Gastroesophageal sphincter (tissue), 4 donors: ENCODE measurements at regions not wholly inside any gene's neighbourhood (a gene's known extent, or its start where the extent isn't known, plus 50 kb on each side); places are given as distances from the start of the nearest gene placed in this dataset.

Source experiments
- ATAC-seq: fragments of 150-250 bp; one replicate; pipeline ENCODE4 v1.9.1; 2016; ENCODE audit warnings: mild to moderate bottlenecking, moderate library complexity
- H3K27ac ChIP-seq, 4 donors: fragments of 200-600 bp; sonication (generic) in 3 of 4; 1 replicate in 3 of 4; 2 replicates in 1 of 4; pipeline ENCODE4 v1.5.1; 2016 to 2019
- H3K27me3 ChIP-seq: fragments of 200-600 bp; sonication (generic); one replicate; pipeline ENCODE4 v1.5.1; 2019
- H3K36me3 ChIP-seq, 2 donors: fragments of 200-600 bp; sonication (generic); one replicate each; pipeline ENCODE4 v1.5.1; 2019; ENCODE audit warnings: control low read depth in 1 of 2
- H3K4me1 ChIP-seq, 3 donors: fragments of 200-600 bp; sonication (generic); 1 replicate in 2 of 3; 2 replicates in 1 of 3; pipeline ENCODE4 v1.5.1; 2016 to 2019; ENCODE audit warnings: control low read depth in 2 of 3
- H3K4me3 ChIP-seq, 2 donors: fragments of 200-600 bp; sonication (generic); one replicate each; pipeline ENCODE4 v1.5.1; 2019; ENCODE audit warnings: mild to moderate bottlenecking in 1 of 2, moderate library complexity in 1 of 2
- H3K9me3 ChIP-seq, 3 donors: fragments of 200-600 bp; sonication (generic); one replicate each; pipeline ENCODE4 v1.5.1; 2017 to 2019; ENCODE audit warnings: control low read depth in 2 of 3
- CTCF ChIP-seq, 4 experiments: fragments of 200-600 bp in 2 of 4; fragments of 450-650 bp in 2 of 4; sonication (generic) in 1 of 4; IDR thresholded peaks; one replicate each; pipeline ENCODE4 v1.5.1; 2017 to 2019; ENCODE audit warnings: antibody characterized with exemption in 4 of 4, mild to moderate bottlenecking in 2 of 4, moderate library complexity in 2 of 4
- EP300 ChIP-seq: sonication (generic); formaldehyde crosslinking; IDR thresholded peaks from one replicate; pipeline ENCODE4 v1.6.1; 2017; ENCODE audit warnings: antibody characterized with exemption, mild to moderate bottlenecking
- POLR2A ChIP-seq, 2 donors: fragments of 450-650 bp; IDR thresholded peaks; one replicate each; pipeline ENCODE4 v1.6.1; 2017; ENCODE audit warnings: antibody characterized with exemption in 2 of 2, mild to moderate bottlenecking in 2 of 2, moderate library complexity in 1 of 2
- POLR2AphosphoS5 ChIP-seq: sonication (generic); formaldehyde crosslinking; IDR thresholded peaks from one replicate; pipeline ENCODE4 v1.6.1; 2017; ENCODE audit warnings: antibody characterized with exemption
- WGBS, 2 donors: methylation state at CpG; one replicate each; pipeline ENCODE4 v1.1.5; 2018; ENCODE audit warnings: low coverage in 1 of 2; 5-methylcytosine and 5-hydroxymethylcytosine counted together

- Histone ChIP-seq H3K27me3 (no peaks in the 10 kb centered on the region), H3K4me3 (no peak overlapping the region), H3K9me3 (no peaks in the 10 kb centered on the region), H3K36me3 (no peaks in the 10 kb centered on the region), H3K27ac (no peak overlapping the region), H3K4me1 (no peaks in the 10 kb centered on the region)
- no peak for TF ChIP-seq POLR2A (IDR thresholded peaks at IDR 0.05)
- no peak for TF ChIP-seq POLR2AphosphoS5
- TF ChIP-seq EP300: no peak
- no peak for TF ChIP-seq CTCF (IDR thresholded peaks at IDR 0.05)
- no peak for ATAC-seq
- WGBS, 2 donors: 22 to 40% methylated on average over 1 of the region's 1 CpG
Measured at GRCh38 chr4:180634306-180634705, 1608.9 kb upstream of the TENM3 start.

- Histone ChIP-seq H3K27me3 (no peaks in the 10 kb centered on the region), H3K9me3 (no peaks in the 10 kb centered on the region), H3K4me3 (no peak overlapping the region), H3K4me1 (no peaks in the 10 kb centered on the region), H3K36me3 (no peaks in the 10 kb centered on the region), H3K27ac (no peak overlapping the region)
- TF ChIP-seq CTCF (IDR thresholded peaks at IDR 0.05) (no peak), POLR2A (IDR thresholded peaks at IDR 0.05) (no peak), EP300 (no peak), POLR2AphosphoS5 (no peak)
- no peak for ATAC-seq
- 89% methylated on average over 3 of the region's 8 CpGs; no CpG with 5 or more reads in 1 of the 2 donors for WGBS, 2 donors
Measured at GRCh38 chr4:180635281-180635680, 1607.9 kb upstream of the TENM3 start.

- no peaks in the 10 kb centered on the region for H3K4me1 ChIP-seq
- no peaks in the 10 kb centered on the region for H3K36me3 ChIP-seq
- H3K9me3 ChIP-seq: no peaks in the 10 kb centered on the region
- no peak for ATAC-seq
- H3K27ac ChIP-seq: no peak overlapping the region
- 46 to 47% methylated on average over 4 of the region's 4 CpGs for WGBS, 2 donors
- TF ChIP-seq EP300 (no peak), CTCF (IDR thresholded peaks at IDR 0.05) (no peak), POLR2AphosphoS5 (no peak), POLR2A (IDR thresholded peaks at IDR 0.05) (no peak)
- no peak overlapping the region for H3K4me3 ChIP-seq
- H3K27me3 ChIP-seq: no peaks in the 10 kb centered on the region
Measured at GRCh38 chr4:180636696-180637404, 1606.4 kb upstream of the TENM3 start.

- no peak for ATAC-seq
- WGBS, 2 donors: 68 to 95% methylated on average over 4 of the region's 5 CpGs
- TF ChIP-seq POLR2AphosphoS5: no peak
- no peak for TF ChIP-seq POLR2A (IDR thresholded peaks at IDR 0.05)
Measured at GRCh38 chr4:180637616-180638015, 1605.6 kb upstream of the TENM3 start.

GRCh38 chr4:180640193-180640592, 1603.0 kb upstream of the TENM3 start:
- ATAC-seq: no peak
- Histone ChIP-seq H3K4me3 (no peak overlapping the region), H3K4me1 (no peaks in the 10 kb centered on the region), H3K36me3 (no peaks in the 10 kb centered on the region), H3K27me3 (peaks cover 4% of the 10 kb centered on the region), H3K27ac (no peak overlapping the region), H3K9me3 (no peaks in the 10 kb centered on the region)
- WGBS, 2 donors: 61 to 65% methylated on average over 2 of the region's 2 CpGs
- TF ChIP-seq EP300: no peak
- TF ChIP-seq CTCF (IDR thresholded peaks at IDR 0.05): no peak
- no peak for TF ChIP-seq POLR2A (IDR thresholded peaks at IDR 0.05)
- TF ChIP-seq POLR2AphosphoS5: no peak

More at GRCh38 chr4:180637616-180638015, 1605.6 kb upstream of the TENM3 start:
- no peaks in the 10 kb centered on the region for H3K36me3 ChIP-seq
- peaks cover 4% of the 10 kb centered on the region for H3K27me3 ChIP-seq
- H3K27ac ChIP-seq: no peak overlapping the region
- no peaks in the 10 kb centered on the region for H3K4me1 ChIP-seq
- no peak overlapping the region for H3K4me3 ChIP-seq
- no peaks in the 10 kb centered on the region for H3K9me3 ChIP-seq
